ENCODE measurements at regions not wholly inside any gene's neighbourhood (a gene's known extent, or its start where the extent isn't known, plus 50 kb on each side); places are given as distances from the start of the nearest gene placed in this dataset.

- TF ChIP-seq POLR2A (IDR thresholded peaks at IDR 0.05) (no peak), CTCF (IDR thresholded peaks at IDR 0.05) (no peak), POLR2AphosphoS5 (IDR thresholded peaks at IDR 0.05) (no peak)
Observed at GRCh38 chr10:131588704-131589220, 277.2 kb upstream of the TCERG1L start.

All from suprapubic skin (tissue), 4 donors.